ENCODE measurements at regions not wholly inside any gene's neighbourhood (a gene's known extent, or its start where the extent isn't known, plus 50 kb on each side); places are given as distances from the start of the nearest gene placed in this dataset.
A peak's percentile ranks its signal among the peaks of the same experiment; 100 is the strongest.

DNA sequence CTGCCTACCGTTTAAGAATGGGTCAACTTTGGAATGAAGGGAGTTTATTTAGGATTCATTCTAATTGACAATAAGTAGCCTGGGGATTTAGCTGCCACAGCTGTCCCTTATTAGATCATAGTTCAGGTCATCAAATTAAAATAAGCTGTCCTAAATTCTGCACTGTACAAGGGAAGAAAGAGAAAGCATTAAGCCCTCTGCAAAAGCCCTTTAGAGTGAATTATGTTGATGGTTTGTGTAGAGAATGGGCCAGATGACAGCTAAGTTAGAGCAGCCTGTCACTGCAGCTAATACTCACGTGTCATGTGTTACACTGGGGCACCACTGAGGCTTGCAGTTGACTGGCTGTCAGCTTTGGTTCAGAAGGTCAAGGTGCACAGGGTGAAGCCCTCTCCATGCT is 737.1 kb upstream of the SLC10A2 start:
- Histone ChIP-seq H2BK12ac (ENCODE audit: low read length) (no peak overlapping the region), H3K27me3 (ENCODE audit: control insufficient read depth in 3 of 3, insufficient read depth in 3 of 3, low read depth in 1 of 3, low read length in 3 of 3) (no peaks in the 10 kb centered on the region), H2BK15ac (ENCODE audit: low read length) (no peak overlapping the region), H3K27ac (replicated peaks; ENCODE audit: low read length) (no peak overlapping the region), H3K18ac (ENCODE audit: low read length) (no peak overlapping the region), H2BK5ac (ENCODE audit: low read length) (no peak overlapping the region), H3K14ac (ENCODE audit: low read length) (no peak overlapping the region), H3K23ac (ENCODE audit: low read depth, low read length, poor library complexity) (no peak overlapping the region), H2BK120ac (ENCODE audit: low read depth, low read length) (no peak overlapping the region), H3K9me3 (replicated peaks in 1 of 2; ENCODE audit: control insufficient read depth in 2 of 2, insufficient read depth in 1 of 2, low read depth in 1 of 2, low read length in 2 of 2) (no peaks in the 10 kb centered on the region), H3K36me3 (replicated peaks in 1 of 2; ENCODE audit: control insufficient read depth in 2 of 2, insufficient read depth in 2 of 2, low read length in 2 of 2) (no peaks in the 10 kb centered on the region), H3K9ac (ENCODE audit: low read depth, low read length, poor library complexity) (no peak overlapping the region), H2AFZ (ENCODE audit: low read length) (peak overlapping the region; percentile 47), H3K4me1 (ENCODE audit: control insufficient read depth in 2 of 2, insufficient read depth in 1 of 2, low read depth in 1 of 2, low read length in 2 of 2) (peaks cover 0 to 5% of the 10 kb centered on the region in 2 donors), H4K91ac (ENCODE audit: low read depth, low read length, poor library complexity) (no peak overlapping the region), H2AK5ac (ENCODE audit: low read depth, low read length) (no peak overlapping the region), H3K4me2 (ENCODE audit: insufficient read depth, low read length, poor library complexity, severe bottlenecking) (no peak overlapping the region), H3K4me3 (ENCODE audit: low read length in 2 of 2) (no peak overlapping the region), H3K79me1 (ENCODE audit: low read depth, low read length) (no peaks in the 10 kb centered on the region), H4K8ac (ENCODE audit: low read depth, low read length) (peak overlapping the region; percentile 98), H3K4ac (ENCODE audit: low read length) (no peak overlapping the region)
- DNase-seq (ENCODE audit: low spot score) = no peak
- no CpG with 5 or more reads among the region's 2 CpGs for WGBS, 2 donors (ENCODE audit: extremely low coverage in 2 of 2, insufficient read length in 2 of 2, insufficient replicate concordance in 1 of 2)

DNA sequence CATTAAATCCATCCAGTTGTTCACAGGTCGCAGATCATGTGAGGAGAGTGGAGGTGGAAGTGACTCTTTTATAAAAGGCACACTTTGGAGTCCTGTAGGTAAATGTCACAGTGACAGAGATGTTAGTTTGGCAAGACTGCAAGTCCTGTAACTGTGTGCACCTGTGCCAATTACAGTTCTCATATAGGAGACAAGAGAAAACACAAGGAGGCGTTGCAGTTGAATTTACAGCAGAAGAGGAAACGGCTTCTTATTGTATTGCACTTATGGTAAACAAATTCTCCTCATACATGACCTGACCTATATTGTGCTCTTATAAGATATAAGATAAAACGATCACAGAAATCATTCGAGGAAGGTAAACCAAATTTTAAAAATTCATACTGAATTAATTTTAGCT is 732.8 kb upstream of the SLC10A2 start:
- no CpG with 5 or more reads among the region's 5 CpGs for WGBS, 2 donors (ENCODE audit: extremely low coverage in 2 of 2, insufficient read length in 2 of 2, insufficient replicate concordance in 1 of 2)

DNA sequence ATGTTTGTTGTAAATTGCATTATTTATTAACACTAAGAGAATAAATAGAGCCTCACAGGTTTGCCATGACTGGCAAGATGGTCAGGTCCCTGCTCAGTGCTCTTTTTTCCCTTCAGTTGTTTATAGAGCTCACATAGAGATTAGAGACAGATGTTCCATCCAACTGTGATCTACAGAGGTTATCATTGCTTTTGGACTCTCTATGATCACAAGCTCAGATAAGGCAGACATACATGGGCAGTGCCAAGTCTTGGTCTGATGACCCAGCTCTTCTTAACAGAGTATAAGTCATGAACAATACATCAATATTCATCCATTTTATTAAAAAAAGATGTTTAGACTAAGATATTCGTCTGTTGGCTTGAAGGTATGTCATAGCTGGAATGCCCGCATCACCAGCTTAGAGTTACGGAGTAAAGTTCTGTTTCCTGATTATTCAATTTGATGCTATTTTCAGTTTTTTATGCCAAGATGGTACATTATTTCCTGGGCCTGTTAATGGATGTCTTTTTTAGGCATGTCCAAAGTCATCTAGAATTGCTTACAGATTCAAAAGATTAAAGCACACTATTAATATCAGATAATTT is 729.8 kb upstream of the SLC10A2 start:
- no peak overlapping the region for H2BK120ac ChIP-seq (ENCODE audit: low read depth, low read length)
- no peaks in the 10 kb centered on the region for H3K27me3 ChIP-seq (ENCODE audit: control insufficient read depth in 3 of 3, insufficient read depth in 3 of 3, low read depth in 1 of 3, low read length in 3 of 3)
- no peaks in the 10 kb centered on the region for H3K9me3 ChIP-seq (replicated peaks in 1 of 2; ENCODE audit: control insufficient read depth in 2 of 2, insufficient read depth in 1 of 2, low read depth in 1 of 2, low read length in 2 of 2)
- H4K8ac ChIP-seq (ENCODE audit: low read depth, low read length) = no peak overlapping the region
- no peak overlapping the region for H2AFZ ChIP-seq (ENCODE audit: low read length)
- no peak overlapping the region for H3K14ac ChIP-seq (ENCODE audit: low read length)
- no CpG with 5 or more reads among the region's 3 CpGs for WGBS, 2 donors (ENCODE audit: extremely low coverage in 2 of 2, insufficient read length in 2 of 2, insufficient replicate concordance in 1 of 2)
- no peaks in the 10 kb centered on the region for H3K79me1 ChIP-seq (ENCODE audit: low read depth, low read length)
- no peak overlapping the region for H3K4me3 ChIP-seq (ENCODE audit: low read length in 2 of 2)
- no peak overlapping the region for H3K9ac ChIP-seq (ENCODE audit: low read depth, low read length, poor library complexity)
- H2AK5ac ChIP-seq (ENCODE audit: low read depth, low read length) = no peak overlapping the region
- no peaks in the 10 kb centered on the region for H3K4me1 ChIP-seq (ENCODE audit: control insufficient read depth in 2 of 2, insufficient read depth in 1 of 2, low read depth in 1 of 2, low read length in 2 of 2)
- no peak for DNase-seq (ENCODE audit: low spot score)
- H3K4me2 ChIP-seq (ENCODE audit: insufficient read depth, low read length, poor library complexity, severe bottlenecking) = no peak overlapping the region
- H2BK12ac ChIP-seq (ENCODE audit: low read length) = no peak overlapping the region
- H3K36me3 ChIP-seq (replicated peaks in 1 of 2; ENCODE audit: control insufficient read depth in 2 of 2, insufficient read depth in 2 of 2, low read length in 2 of 2) = no peaks in the 10 kb centered on the region
- H2BK5ac ChIP-seq (ENCODE audit: low read length) = no peak overlapping the region
- H3K27ac ChIP-seq (replicated peaks; ENCODE audit: low read length) = no peak overlapping the region
- no peak overlapping the region for H4K91ac ChIP-seq (ENCODE audit: low read depth, low read length, poor library complexity)
- no peak overlapping the region for H3K4ac ChIP-seq (ENCODE audit: low read length)
- no peak overlapping the region for H3K18ac ChIP-seq (ENCODE audit: low read length)
- no peak overlapping the region for H2BK15ac ChIP-seq (ENCODE audit: low read length)
- H3K23ac ChIP-seq (ENCODE audit: low read depth, low read length, poor library complexity) = no peak overlapping the region

More for the DNA sequence above, 732.8 kb upstream of the SLC10A2 start:
- Histone ChIP-seq H3K27ac (replicated peaks; ENCODE audit: low read length) (no peak overlapping the region), H2AFZ (ENCODE audit: low read length) (no peak overlapping the region), H3K27me3 (ENCODE audit: control insufficient read depth in 3 of 3, insufficient read depth in 3 of 3, low read depth in 1 of 3, low read length in 3 of 3) (no peaks in the 10 kb centered on the region), H3K23ac (ENCODE audit: low read depth, low read length, poor library complexity) (no peak overlapping the region), H2BK5ac (ENCODE audit: low read length) (no peak overlapping the region), H4K8ac (ENCODE audit: low read depth, low read length) (no peak overlapping the region), H3K4me3 (ENCODE audit: low read length in 2 of 2) (no peak overlapping the region), H3K9me3 (replicated peaks in 1 of 2; ENCODE audit: control insufficient read depth in 2 of 2, insufficient read depth in 1 of 2, low read depth in 1 of 2, low read length in 2 of 2) (no peaks in the 10 kb centered on the region), H2BK120ac (ENCODE audit: low read depth, low read length) (no peak overlapping the region), H2BK12ac (ENCODE audit: low read length) (no peak overlapping the region), H3K4me2 (ENCODE audit: insufficient read depth, low read length, poor library complexity, severe bottlenecking) (no peak overlapping the region), H3K4me1 (ENCODE audit: control insufficient read depth in 2 of 2, insufficient read depth in 1 of 2, low read depth in 1 of 2, low read length in 2 of 2) (peaks cover 0 to 5% of the 10 kb centered on the region in 2 donors), H3K36me3 (replicated peaks in 1 of 2; ENCODE audit: control insufficient read depth in 2 of 2, insufficient read depth in 2 of 2, low read length in 2 of 2) (no peaks in the 10 kb centered on the region), H3K4ac (ENCODE audit: low read length) (no peak overlapping the region), H4K91ac (ENCODE audit: low read depth, low read length, poor library complexity) (no peak overlapping the region), H3K14ac (ENCODE audit: low read length) (no peak overlapping the region), H3K18ac (ENCODE audit: low read length) (no peak overlapping the region), H2AK5ac (ENCODE audit: low read depth, low read length) (no peak overlapping the region), H3K9ac (ENCODE audit: low read depth, low read length, poor library complexity) (no peak overlapping the region), H2BK15ac (ENCODE audit: low read length) (no peak overlapping the region), H3K79me1 (ENCODE audit: low read depth, low read length) (no peaks in the 10 kb centered on the region)
- DNase-seq (ENCODE audit: low spot score) = no peak

DNA sequence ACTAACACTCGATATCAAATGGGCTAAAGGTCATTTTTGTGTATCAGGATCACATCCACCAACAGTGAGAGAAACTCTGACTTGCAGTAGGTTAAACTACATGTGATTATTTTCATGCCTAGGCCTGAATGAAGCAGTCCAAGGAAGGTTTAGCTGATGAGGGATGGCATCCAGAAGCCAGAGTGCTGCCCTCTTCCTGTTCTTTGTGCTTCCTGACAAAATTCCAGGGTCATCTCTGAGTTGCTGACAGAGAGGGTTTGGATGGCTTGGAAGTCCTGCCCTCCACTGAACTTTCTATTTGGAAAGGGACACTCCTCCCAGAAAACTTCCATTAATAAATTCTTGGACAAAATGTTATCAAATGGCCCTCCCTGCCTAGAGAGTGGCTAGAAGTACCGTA is 728.3 kb upstream of the SLC10A2 start:
- WGBS, 2 donors (ENCODE audit: extremely low coverage in 2 of 2, insufficient read length in 2 of 2, insufficient replicate concordance in 1 of 2) = no CpG with 5 or more reads among the region's 2 CpGs
- Histone ChIP-seq H3K23ac (ENCODE audit: low read depth, low read length, poor library complexity) (no peak overlapping the region), H2BK120ac (ENCODE audit: low read depth, low read length) (no peak overlapping the region), H3K79me1 (ENCODE audit: low read depth, low read length) (no peaks in the 10 kb centered on the region), H4K91ac (ENCODE audit: low read depth, low read length, poor library complexity) (no peak overlapping the region), H3K14ac (ENCODE audit: low read length) (no peak overlapping the region), H2AK5ac (ENCODE audit: low read depth, low read length) (no peak overlapping the region), H3K4me3 (ENCODE audit: low read length in 2 of 2) (no peak overlapping the region), H2BK15ac (ENCODE audit: low read length) (no peak overlapping the region), H3K27me3 (ENCODE audit: control insufficient read depth in 3 of 3, insufficient read depth in 3 of 3, low read depth in 1 of 3, low read length in 3 of 3) (no peaks in the 10 kb centered on the region), H3K9ac (ENCODE audit: low read depth, low read length, poor library complexity) (no peak overlapping the region), H3K27ac (replicated peaks; ENCODE audit: low read length) (no peak overlapping the region), H3K36me3 (replicated peaks in 1 of 2; ENCODE audit: control insufficient read depth in 2 of 2, insufficient read depth in 2 of 2, low read length in 2 of 2) (no peaks in the 10 kb centered on the region), H3K4me2 (ENCODE audit: insufficient read depth, low read length, poor library complexity, severe bottlenecking) (no peak overlapping the region), H2BK5ac (ENCODE audit: low read length) (no peak overlapping the region), H4K8ac (ENCODE audit: low read depth, low read length) (no peak overlapping the region), H3K4me1 (ENCODE audit: control insufficient read depth in 2 of 2, insufficient read depth in 1 of 2, low read depth in 1 of 2, low read length in 2 of 2) (no peaks in the 10 kb centered on the region), H3K9me3 (replicated peaks in 1 of 2; ENCODE audit: control insufficient read depth in 2 of 2, insufficient read depth in 1 of 2, low read depth in 1 of 2, low read length in 2 of 2) (no peaks in the 10 kb centered on the region), H3K4ac (ENCODE audit: low read length) (no peak overlapping the region), H3K18ac (ENCODE audit: low read length) (no peak overlapping the region), H2AFZ (ENCODE audit: low read length) (no peak overlapping the region), H2BK12ac (ENCODE audit: low read length) (no peak overlapping the region)
- no peak for DNase-seq (ENCODE audit: low spot score)

All from neuronal stem cell (in vitro differentiated cells).